ENCODE measurements at regions not wholly inside any gene's neighbourhood (a gene's known extent, or its start where the extent isn't known, plus 50 kb on each side); places are given as distances from the start of the nearest gene placed in this dataset.
"Not testable (repeated sequence)": the region's sequence is repeated elsewhere in the genome, so short reads cannot be mapped to it uniquely, and the experiment has no call there.

DNA sequence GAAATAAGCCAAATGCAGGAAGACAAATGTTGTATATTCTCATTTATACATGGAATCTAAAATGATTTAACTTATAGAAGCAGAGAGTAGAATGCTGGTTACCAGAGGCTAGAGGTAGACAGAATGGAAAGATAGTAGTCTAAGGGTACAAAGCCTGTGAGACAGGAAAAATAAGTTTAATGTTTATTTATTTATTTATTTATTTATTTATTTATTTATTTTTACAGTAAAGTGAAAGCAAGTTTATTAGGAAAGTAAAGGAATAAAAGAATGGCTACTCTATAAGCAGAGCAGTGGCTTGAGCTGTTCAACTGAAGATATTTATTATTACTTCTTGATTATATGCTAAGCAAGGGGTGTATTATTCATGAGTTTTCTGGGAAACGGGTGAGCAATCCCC is 203.2 kb downstream of the LAS1L start:
- Histone ChIP-seq H3K27ac (ENCODE audit: low read depth in 2 of 2, low read length in 1 of 2) (no peak overlapping the region), H3K36me3 (ENCODE audit: control insufficient read depth in 2 of 2, insufficient read depth in 2 of 2, low read length in 1 of 2) (no peaks in the 10 kb centered on the region), H3K27me3 (ENCODE audit: control insufficient read depth in 1 of 2, insufficient read depth in 2 of 2, low read length in 2 of 2) (no peaks in the 10 kb centered on the region), H3K4me1 (ENCODE audit: control insufficient read depth in 2 of 2, insufficient read depth in 2 of 2, low read length in 1 of 2) (no peaks in the 10 kb centered on the region), H3K9me3 (ENCODE audit: control insufficient read depth in 2 of 2, insufficient read depth in 1 of 2, low read depth in 1 of 2, low read length in 1 of 2) (no peaks in the 10 kb centered on the region), H3K4me3 (ENCODE audit: low read depth in 1 of 2, low read length in 2 of 2) (no peak overlapping the region)
- 65 to 71% methylated on average over 1 of the region's 1 CpG for whole genome bisulfite sequencing, 2 donors

- Histone ChIP-seq H3K4me1 (ENCODE audit: control insufficient read depth in 2 of 2, insufficient read depth in 2 of 2, low read length in 1 of 2) (no peaks in the 10 kb centered on the region), H3K4me3 (ENCODE audit: low read depth in 1 of 2, low read length in 2 of 2) (no peak overlapping the region), H3K27me3 (ENCODE audit: control insufficient read depth in 1 of 2, insufficient read depth in 2 of 2, low read length in 2 of 2) (no peaks in the 10 kb centered on the region), H3K36me3 (ENCODE audit: control insufficient read depth in 2 of 2, insufficient read depth in 2 of 2, low read length in 1 of 2) (no peaks in the 10 kb centered on the region), H3K9me3 (ENCODE audit: control insufficient read depth in 2 of 2, insufficient read depth in 1 of 2, low read depth in 1 of 2, low read length in 1 of 2) (peaks cover 2 to 9% of the 10 kb centered on the region in 2 donors), H3K27ac (ENCODE audit: low read depth in 2 of 2, low read length in 1 of 2) (no peak overlapping the region)
- WGBS, 2 donors, result 28 to 31% methylated on average over 7 of the region's 7 CpGs
These were observed 234.3 kb downstream of the LAS1L start for GRCh38 chrX:65300104-65300809.

DNA sequence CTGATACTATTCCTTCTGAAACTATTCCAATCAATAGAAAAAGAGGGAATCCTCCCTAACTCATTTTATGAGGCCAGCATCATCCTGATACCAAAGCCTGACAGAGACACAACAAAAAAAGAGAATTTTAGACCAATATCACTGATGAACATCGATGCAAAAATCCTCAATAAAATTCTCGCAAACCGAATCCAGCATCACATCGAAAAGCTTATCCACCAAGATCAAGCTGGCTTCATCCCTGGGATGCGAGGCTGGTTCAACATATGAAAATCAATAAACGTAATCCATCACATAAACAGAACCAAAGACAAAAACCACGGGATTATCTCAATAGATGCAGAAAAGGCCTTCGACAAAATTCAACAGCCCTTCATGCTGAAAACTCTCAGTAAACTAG is 251.7 kb downstream of the LAS1L start:
- not testable (repeated sequence) for H3K4me1 ChIP-seq (ENCODE audit: control insufficient read depth in 2 of 2, insufficient read depth in 2 of 2, low read length in 1 of 2); H3K27me3 ChIP-seq (ENCODE audit: control insufficient read depth in 1 of 2, insufficient read depth in 2 of 2, low read length in 2 of 2); H3K27ac ChIP-seq (ENCODE audit: low read depth in 2 of 2, low read length in 1 of 2); H3K9me3 ChIP-seq (ENCODE audit: control insufficient read depth in 2 of 2, insufficient read depth in 1 of 2, low read depth in 1 of 2, low read length in 1 of 2); H3K4me3 ChIP-seq (ENCODE audit: low read depth in 1 of 2, low read length in 2 of 2); H3K36me3 ChIP-seq (ENCODE audit: control insufficient read depth in 2 of 2, insufficient read depth in 2 of 2, low read length in 1 of 2)
- WGBS, 2 donors, result 91 to 94% methylated on average over 8 of the region's 8 CpGs

DNA sequence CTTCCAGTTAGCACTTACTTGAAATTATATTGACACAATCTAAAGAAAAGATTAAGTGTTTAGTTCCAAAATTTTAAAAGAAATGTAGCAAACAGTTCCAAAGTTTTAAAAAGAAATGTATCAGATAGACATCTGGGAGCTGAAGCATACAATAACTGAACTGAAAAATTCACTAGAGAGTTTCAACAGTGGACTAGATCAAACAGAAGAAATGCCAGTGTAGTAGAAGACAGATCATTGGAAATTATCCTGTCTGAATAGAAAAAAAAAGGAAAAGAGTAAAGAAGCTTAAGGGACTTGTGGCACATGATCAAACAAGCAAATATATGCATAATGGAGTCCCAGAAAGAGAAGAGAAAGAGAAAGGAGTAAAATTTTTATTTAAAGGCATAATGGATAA is 261.4 kb downstream of the LAS1L start:
- H3K9me3 ChIP-seq (ENCODE audit: control insufficient read depth in 2 of 2, insufficient read depth in 1 of 2, low read depth in 1 of 2, low read length in 1 of 2), result peaks cover 11 to 12% of the 10 kb centered on the region in 2 donors
- H3K4me1 ChIP-seq (ENCODE audit: control insufficient read depth in 2 of 2, insufficient read depth in 2 of 2, low read length in 1 of 2), result no peaks in the 10 kb centered on the region
- no peaks in the 10 kb centered on the region for H3K27me3 ChIP-seq (ENCODE audit: control insufficient read depth in 1 of 2, insufficient read depth in 2 of 2, low read length in 2 of 2)
- no peak overlapping the region for H3K4me3 ChIP-seq (ENCODE audit: low read depth in 1 of 2, low read length in 2 of 2)
- H3K27ac ChIP-seq (ENCODE audit: low read depth in 2 of 2, low read length in 1 of 2), result no peak overlapping the region
- H3K36me3 ChIP-seq (ENCODE audit: control insufficient read depth in 2 of 2, insufficient read depth in 2 of 2, low read length in 1 of 2), result no peaks in the 10 kb centered on the region

- Histone ChIP-seq H3K27me3 (ENCODE audit: control insufficient read depth in 1 of 2, insufficient read depth in 2 of 2, low read length in 2 of 2) (no peaks in the 10 kb centered on the region), H3K36me3 (ENCODE audit: control insufficient read depth in 2 of 2, insufficient read depth in 2 of 2, low read length in 1 of 2) (no peaks in the 10 kb centered on the region), H3K4me1 (ENCODE audit: control insufficient read depth in 2 of 2, insufficient read depth in 2 of 2, low read length in 1 of 2) (no peaks in the 10 kb centered on the region), H3K9me3 (ENCODE audit: control insufficient read depth in 2 of 2, insufficient read depth in 1 of 2, low read depth in 1 of 2, low read length in 1 of 2) (no peaks in the 10 kb centered on the region), H3K27ac (ENCODE audit: low read depth in 2 of 2, low read length in 1 of 2) (no peak overlapping the region), H3K4me3 (ENCODE audit: low read depth in 1 of 2, low read length in 2 of 2) (no peak overlapping the region)
- 65 to 82% methylated on average over 2 of the region's 2 CpGs for WGBS, 2 donors
These were observed 268.1 kb downstream of the LAS1L start for GRCh38 chrX:65266482-65266881.

GRCh38 chrX:65253817-65254216 is 277.6 kb upstream of the ZC4H2 start:
- Histone ChIP-seq H3K36me3 (ENCODE audit: control insufficient read depth in 2 of 2, insufficient read depth in 2 of 2, low read length in 1 of 2) (no peaks in the 10 kb centered on the region), H3K4me3 (ENCODE audit: low read depth in 1 of 2, low read length in 2 of 2) (no peak overlapping the region), H3K4me1 (ENCODE audit: control insufficient read depth in 2 of 2, insufficient read depth in 2 of 2, low read length in 1 of 2) (no peaks in the 10 kb centered on the region), H3K27ac (ENCODE audit: low read depth in 2 of 2, low read length in 1 of 2) (no peak overlapping the region), H3K9me3 (ENCODE audit: control insufficient read depth in 2 of 2, insufficient read depth in 1 of 2, low read depth in 1 of 2, low read length in 1 of 2) (peaks cover 0 to 2% of the 10 kb centered on the region in 2 donors), H3K27me3 (ENCODE audit: control insufficient read depth in 1 of 2, insufficient read depth in 2 of 2, low read length in 2 of 2) (no peaks in the 10 kb centered on the region)
- 81 to 90% methylated on average over 6 of the region's 6 CpGs for WGBS, 2 donors

- Histone ChIP-seq H3K9me3 (ENCODE audit: control insufficient read depth in 2 of 2, insufficient read depth in 1 of 2, low read depth in 1 of 2, low read length in 1 of 2) (peaks cover 0 to 8% of the 10 kb centered on the region in 2 donors), H3K36me3 (ENCODE audit: control insufficient read depth in 2 of 2, insufficient read depth in 2 of 2, low read length in 1 of 2) (no peaks in the 10 kb centered on the region), H3K27ac (ENCODE audit: low read depth in 2 of 2, low read length in 1 of 2) (no peak overlapping the region), H3K27me3 (ENCODE audit: control insufficient read depth in 1 of 2, insufficient read depth in 2 of 2, low read length in 2 of 2) (no peaks in the 10 kb centered on the region), H3K4me1 (ENCODE audit: control insufficient read depth in 2 of 2, insufficient read depth in 2 of 2, low read length in 1 of 2) (no peaks in the 10 kb centered on the region), H3K4me3 (ENCODE audit: low read depth in 1 of 2, low read length in 2 of 2) (no peak overlapping the region)
- WGBS, 2 donors, result 48 to 60% methylated on average over 4 of the region's 4 CpGs
These were observed 264.9 kb upstream of the ZC4H2 start for GRCh38 chrX:65241059-65241721.

DNA sequence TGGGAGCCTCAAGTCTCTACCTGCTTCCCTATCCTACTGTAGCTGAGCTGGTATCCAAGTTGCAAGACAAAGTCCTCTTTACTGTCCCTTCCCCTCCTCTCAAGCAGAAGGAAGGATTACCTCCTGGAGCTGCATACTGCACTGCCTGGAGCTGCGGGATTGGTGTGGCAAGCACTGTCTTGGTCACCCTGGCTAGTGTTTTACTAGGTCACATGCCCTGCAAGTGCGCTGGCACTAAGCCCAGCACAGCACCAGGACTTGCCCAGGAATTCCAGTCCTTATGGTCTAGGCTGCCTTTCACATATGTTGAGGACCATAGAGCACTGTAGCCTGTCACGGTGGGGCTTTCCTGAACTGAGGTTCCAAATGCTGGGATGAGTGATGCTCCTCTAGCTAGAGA is 227.3 kb upstream of the ZC4H2 start:
- Histone ChIP-seq H3K27me3 (ENCODE audit: control insufficient read depth in 1 of 2, insufficient read depth in 2 of 2, low read length in 2 of 2) (no peaks in the 10 kb centered on the region), H3K36me3 (ENCODE audit: control insufficient read depth in 2 of 2, insufficient read depth in 2 of 2, low read length in 1 of 2) (no peaks in the 10 kb centered on the region), H3K4me1 (ENCODE audit: control insufficient read depth in 2 of 2, insufficient read depth in 2 of 2, low read length in 1 of 2) (no peaks in the 10 kb centered on the region), H3K9me3 (ENCODE audit: control insufficient read depth in 2 of 2, insufficient read depth in 1 of 2, low read depth in 1 of 2, low read length in 1 of 2) (no peaks in the 10 kb centered on the region), H3K27ac (ENCODE audit: low read depth in 2 of 2, low read length in 1 of 2) (no peak overlapping the region), H3K4me3 (ENCODE audit: low read depth in 1 of 2, low read length in 2 of 2) (no peak overlapping the region)
- WGBS, 2 donors, result 71 to 83% methylated on average over 3 of the region's 3 CpGs

DNA sequence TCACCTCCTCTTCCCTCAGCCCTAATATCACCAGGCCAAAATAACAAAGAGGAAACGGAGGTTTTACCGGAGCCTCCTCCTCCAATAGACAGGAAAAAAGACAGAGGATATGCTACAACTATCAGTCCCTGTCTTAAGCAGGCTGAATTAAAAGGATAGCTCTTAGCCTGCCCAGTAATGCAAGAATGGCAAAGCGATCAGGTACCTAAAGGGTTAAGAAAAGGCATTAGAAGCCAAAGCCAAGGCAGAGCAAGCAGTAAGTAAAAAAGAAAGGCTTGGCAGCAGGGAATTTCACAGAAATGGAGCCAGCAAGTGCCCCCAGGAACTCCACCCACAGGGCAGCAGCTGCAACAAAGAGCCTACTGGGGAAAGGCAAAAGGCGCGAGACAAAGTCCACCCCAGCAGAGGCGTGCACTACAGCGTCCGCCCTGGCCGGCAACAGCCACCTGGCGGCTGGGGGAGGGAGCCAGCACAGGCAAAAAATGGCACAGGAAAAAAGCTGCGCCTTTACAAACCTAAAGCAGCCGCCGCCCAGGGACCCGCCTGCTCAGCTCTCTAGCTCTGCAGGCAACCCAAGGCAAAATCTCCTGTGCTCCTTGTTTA is 220.6 kb upstream of the ZC4H2 start:
- Histone ChIP-seq H3K27ac (ENCODE audit: low read depth in 2 of 2, low read length in 1 of 2) (no peak overlapping the region), H3K27me3 (ENCODE audit: control insufficient read depth in 1 of 2, insufficient read depth in 2 of 2, low read length in 2 of 2) (no peaks in the 10 kb centered on the region), H3K4me1 (ENCODE audit: control insufficient read depth in 2 of 2, insufficient read depth in 2 of 2, low read length in 1 of 2) (no peaks in the 10 kb centered on the region), H3K36me3 (ENCODE audit: control insufficient read depth in 2 of 2, insufficient read depth in 2 of 2, low read length in 1 of 2) (no peaks in the 10 kb centered on the region), H3K4me3 (ENCODE audit: low read depth in 1 of 2, low read length in 2 of 2) (no peak overlapping the region), H3K9me3 (ENCODE audit: control insufficient read depth in 2 of 2, insufficient read depth in 1 of 2, low read depth in 1 of 2, low read length in 1 of 2) (no peaks in the 10 kb centered on the region)
- 6 to 11% methylated on average over 14 of the region's 14 CpGs for WGBS, 2 donors

DNA sequence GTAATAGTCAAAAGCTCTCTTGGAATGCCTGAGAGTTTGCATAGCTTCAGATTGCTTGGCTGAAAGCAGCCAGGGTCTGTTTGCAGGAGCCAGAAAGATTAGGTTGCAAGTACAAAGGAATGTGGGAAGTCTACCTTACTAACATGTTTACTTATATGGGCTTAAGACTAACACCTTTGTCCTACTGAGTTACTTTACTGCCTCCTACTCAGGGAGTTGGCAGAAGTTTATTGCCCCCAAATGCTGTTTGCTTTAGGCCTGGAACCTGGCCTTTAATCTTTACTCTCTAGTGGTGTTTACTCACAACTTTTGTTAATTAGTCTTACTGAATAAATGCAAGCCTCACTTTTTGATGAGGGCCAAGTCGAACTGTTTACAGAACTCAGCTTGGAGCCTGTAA is 219.4 kb upstream of the ZC4H2 start:
- 12 to 18% methylated on average over 1 of the region's 1 CpG for WGBS, 2 donors
- H3K9me3 ChIP-seq (ENCODE audit: control insufficient read depth in 2 of 2, insufficient read depth in 1 of 2, low read depth in 1 of 2, low read length in 1 of 2), result no peaks in the 10 kb centered on the region
- H3K4me1 ChIP-seq (ENCODE audit: control insufficient read depth in 2 of 2, insufficient read depth in 2 of 2, low read length in 1 of 2), result no peaks in the 10 kb centered on the region
- H3K27ac ChIP-seq (ENCODE audit: low read depth in 2 of 2, low read length in 1 of 2), result no peak overlapping the region
- H3K4me3 ChIP-seq (ENCODE audit: low read depth in 1 of 2, low read length in 2 of 2), result no peak overlapping the region
- no peaks in the 10 kb centered on the region for H3K27me3 ChIP-seq (ENCODE audit: control insufficient read depth in 1 of 2, insufficient read depth in 2 of 2, low read length in 2 of 2)
- no peaks in the 10 kb centered on the region for H3K36me3 ChIP-seq (ENCODE audit: control insufficient read depth in 2 of 2, insufficient read depth in 2 of 2, low read length in 1 of 2)
